IMR-90 (cell line): ENCODE measurements at regions not wholly inside any gene's neighbourhood (a gene's known extent, or its start where the extent isn't known, plus 50 kb on each side); places are given as distances from the start of the nearest gene placed in this dataset.

ENCODE experiments used
- ATAC-seq: fragments of 200-7000 bp; cut with Tn5 transposase; 2 replicates; pipeline ENCODE4 v1.9.1; 2020; ENCODE audit warnings: low read depth, mild to moderate bottlenecking, moderate library complexity
- BruUV-seq: library from RNA; stranded (reverse); fragments of 400-500 nt; replicated peaks from 2 replicates; lab custom pipeline; 2021; lab: Mats Ljungman, UMichigan
- CTCF ChIA-PET: fragments of 300-600 bp; formaldehyde crosslinking; extraction: SDS; loops from one replicate; lab custom pipeline; 2021; ENCODE audit warnings: antibody characterized with exemption; lab: Yijun Ruan, JAX
- POLR2A ChIA-PET: fragments of 300-600 bp; sonication (Branson Sonifier 250); formaldehyde crosslinking; loops from one replicate; lab custom pipeline; 2022; ENCODE audit warnings: antibody characterized with exemption; ENCODE audit not compliant: unreplicated experiment; lab: Charles Lee
- DNase-seq: peaks from one replicate; pipeline ENCODE4 v3.0.0; 2013
- H2AFZ ChIP-seq: replicated peaks from 2 replicates; pipeline ENCODE3; 2013; ENCODE audit warnings: low read length, mild to moderate bottlenecking; ENCODE audit not compliant: poor library complexity
- H2AK5ac ChIP-seq: 2 replicates; pipeline ENCODE4 v1.6.1; 2013; ENCODE audit warnings: low read depth, low read length, inconsistent platforms
- H2AK9ac ChIP-seq: replicated peaks from 2 replicates; pipeline ENCODE3; 2013; ENCODE audit warnings: mild to moderate bottlenecking, low read depth, low read length, moderate library complexity; ENCODE audit not compliant: poor library complexity
- H2BK120ac ChIP-seq: 2 replicates; pipeline ENCODE4 v1.6.1; 2013; ENCODE audit warnings: low read depth, low read length, inconsistent platforms
- H2BK15ac ChIP-seq: 3 replicates; pipeline ENCODE4 v1.6.1; 2013; ENCODE audit warnings: low read depth, low read length, inconsistent platforms
- H2BK20ac ChIP-seq: 2 replicates; pipeline ENCODE4 v1.6.1; 2013; ENCODE audit warnings: low read depth, mild to moderate bottlenecking, inconsistent platforms, low read length, moderate library complexity
- H2BK5ac ChIP-seq: 2 replicates; pipeline ENCODE4 v1.6.1; 2013; ENCODE audit warnings: mild to moderate bottlenecking, low read depth, low read length, inconsistent platforms; ENCODE audit not compliant: poor library complexity, severe bottlenecking
- H3K14ac ChIP-seq: replicated peaks from 2 replicates; pipeline ENCODE4 v1.6.1; 2013; ENCODE audit warnings: low read depth, low read length, inconsistent platforms
- H3K18ac ChIP-seq: 2 replicates; pipeline ENCODE4 v1.6.1; 2013; ENCODE audit warnings: low read depth, low read length, control low read depth
- H3K23ac ChIP-seq: 2 replicates; pipeline ENCODE4 v1.6.1; 2013; ENCODE audit warnings: low read depth, low read length, inconsistent platforms
- H3K27ac ChIP-seq: 2 replicates; pipeline ENCODE4 v1.5.1; 2013; ENCODE audit warnings: mild to moderate bottlenecking, control low read depth, low read length; ENCODE audit not compliant: insufficient read depth
- H3K27me3 ChIP-seq: 2 replicates; pipeline ENCODE4 v1.6.1; 2013; ENCODE audit warnings: low read length; ENCODE audit not compliant: control insufficient read depth, insufficient read depth
- H3K36me3 ChIP-seq: 2 replicates; pipeline ENCODE4 v1.6.1; 2013; ENCODE audit warnings: low read length, mixed read lengths; ENCODE audit not compliant: control insufficient read depth, insufficient read depth
- H3K4ac ChIP-seq: 2 replicates; pipeline ENCODE4 v1.6.1; 2013; ENCODE audit warnings: low read depth, low read length, inconsistent platforms
- H3K4me1 ChIP-seq: 2 replicates; pipeline ENCODE4 v1.6.1; 2013; ENCODE audit warnings: low read length, mixed read lengths; ENCODE audit not compliant: control insufficient read depth, insufficient read depth
- H3K4me2 ChIP-seq: 2 replicates; pipeline ENCODE4 v1.6.1; 2013; ENCODE audit warnings: low read depth, mild to moderate bottlenecking, control low read depth, low read length, moderate library complexity
- H3K4me3 ChIP-seq: 2 replicates; pipeline ENCODE4 v1.5.1; 2013; ENCODE audit warnings: low read depth, mild to moderate bottlenecking, control low read depth, low read length, moderate library complexity; ENCODE audit not compliant: insufficient read depth
- H3K56ac ChIP-seq: 2 replicates; pipeline ENCODE4 v1.6.1; 2013; ENCODE audit warnings: low read length, inconsistent platforms; ENCODE audit not compliant: insufficient read depth; ENCODE audit errors: extremely low read depth
- H3K79me1 ChIP-seq, 2 experiments: 2 replicates each; pipeline ENCODE4 v1.6.1; 2013; ENCODE audit warnings: low read length in 2 of 2, inconsistent platforms in 1 of 2, low read depth in 1 of 2
- H3K9ac ChIP-seq: 2 replicates; pipeline ENCODE4 v1.6.1; 2013; ENCODE audit warnings: low read depth, low read length, control low read depth
- H3K9me1 ChIP-seq: 2 replicates; pipeline ENCODE4 v1.6.1; 2013; ENCODE audit warnings: low read length, inconsistent platforms; ENCODE audit not compliant: insufficient read depth
- H3K9me3 ChIP-seq: 2 replicates; pipeline ENCODE4 v1.6.1; 2013; ENCODE audit warnings: low read length; ENCODE audit not compliant: control insufficient read depth, insufficient read depth
- H4K20me1 ChIP-seq: 2 replicates; pipeline ENCODE4 v1.6.1; 2013; ENCODE audit warnings: low read length, inconsistent platforms; ENCODE audit not compliant: insufficient read depth
- H4K5ac ChIP-seq: 2 replicates; pipeline ENCODE4 v1.6.1; 2013; ENCODE audit warnings: mild to moderate bottlenecking, low read depth, low read length, control low read depth
- H4K8ac ChIP-seq, 2 experiments: 2 replicates each; pipeline ENCODE4 v1.6.1; 2013; ENCODE audit warnings: low read depth in 2 of 2, low read length in 2 of 2, control low read depth in 1 of 2, inconsistent platforms in 1 of 2
- H4K91ac ChIP-seq: 2 replicates; pipeline ENCODE4 v1.6.1; 2013; ENCODE audit warnings: low read depth, low read length, inconsistent platforms; ENCODE audit not compliant: insufficient read depth
- FOS ChIP-seq: fragments of 150-350 bp; IDR thresholded peaks from 2 replicates; pipeline ENCODE4 v1.6.1; 2016; ENCODE audit warnings: low read depth, low read length
- MAZ ChIP-seq: IDR thresholded peaks from 2 replicates; pipeline ENCODE4 v1.6.1; 2012; ENCODE audit warnings: low read depth, mild to moderate bottlenecking, low read length, improper control_type of control experiment, moderate library complexity, borderline replicate concordance
- RCOR1 ChIP-seq: IDR thresholded peaks from 2 replicates; pipeline ENCODE4 v1.6.1; 2012; ENCODE audit warnings: mild to moderate bottlenecking, low read length, improper control_type of control experiment; ENCODE audit not compliant: insufficient replicate concordance
- RFX5 ChIP-seq: IDR thresholded peaks from 2 replicates; pipeline ENCODE4 v1.8.0; 2012; ENCODE audit warnings: low read depth, mild to moderate bottlenecking, low read length, moderate library complexity
- SMC3 ChIP-seq: fragments of 150-350 bp; IDR thresholded peaks from 2 replicates; pipeline ENCODE4 v1.6.1; 2016; ENCODE audit warnings: low read depth, mild to moderate bottlenecking, antibody characterized with exemption, low read length, moderate library complexity
- WGBS, 2 experiments: methylation state at CpG; one replicate each; pipeline versions ENCODE4 v1.1.5 to v1.1.7; 2013; ENCODE audit warnings: missing lambda C conversion rate in 2 of 2; ENCODE audit not compliant: insufficient read length in 1 of 2; ENCODE audit errors: extremely low coverage in 2 of 2; 5-methylcytosine and 5-hydroxymethylcytosine counted together
- dilution Hi-C: fragments of 300-500 bp; cut with HindIII; formaldehyde crosslinking; loops from one replicate; pipeline ENCODE4 v1.14.3; 2018; ENCODE audit warnings: low sequenced_read_pairs; ENCODE audit not compliant: unreplicated experiment
- in situ Hi-C: fragments of 300-500 bp; cut with MboI; formaldehyde crosslinking; loops from 3 replicates; pipeline ENCODE4 v1.14.3; 2019; ENCODE audit warnings: low sequenced_read_pairs, inconsistent platforms, mixed read lengths
- intact Hi-C: fragments of 100-400 bp; cut with micrococcal nuclease; formaldehyde crosslinking; loops from 2 replicates; pipeline ENCODE4 v1.10.0; 2022
- TF ChIP-seq, protein P1 (sequence below): fragments of 150-350 bp; IDR thresholded peaks from 2 replicates; pipeline ENCODE4 v1.6.1; 2016; ENCODE audit warnings: low read depth, mild to moderate bottlenecking, low read length, moderate library complexity, borderline replicate concordance

DNA sequence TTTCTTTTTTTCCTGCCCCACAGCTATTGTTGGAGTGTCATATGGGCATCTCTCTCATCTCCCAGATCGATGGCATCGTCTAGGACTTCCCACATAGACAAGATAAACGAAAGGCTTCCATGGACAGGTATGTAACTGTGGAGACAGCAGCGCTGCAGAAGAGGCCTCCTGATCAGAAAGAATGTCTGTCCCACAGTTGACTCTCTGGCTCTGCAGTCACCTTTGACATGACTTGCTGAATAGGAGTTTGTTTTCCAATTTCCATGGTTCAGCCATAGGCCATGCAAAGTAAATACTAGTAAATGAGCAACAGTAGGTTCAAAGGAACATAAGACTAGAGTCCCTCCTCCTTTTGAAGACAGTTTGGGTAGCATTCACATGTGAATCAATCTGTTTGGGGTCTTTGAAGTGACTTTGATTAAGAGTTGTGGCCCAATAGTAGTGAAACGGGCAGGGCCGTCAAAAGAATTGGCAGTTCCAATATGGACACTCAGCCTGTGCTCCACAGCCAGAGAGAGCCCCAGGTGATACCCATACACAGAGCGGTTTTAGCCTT, 134.7 kb upstream of the IFNGR1 start:
- Histone ChIP-seq H3K4me2 (no peak overlapping the region), H2BK120ac (no peak overlapping the region), H2BK20ac (no peak overlapping the region), H2AFZ (no peak overlapping the region), H3K9me3 (no peaks in the 10 kb centered on the region), H3K27ac (no peak overlapping the region), H3K36me3 (no peaks in the 10 kb centered on the region), H2BK15ac (no peak overlapping the region), H3K27me3 (peaks cover 11% of the 10 kb centered on the region), H3K9me1 (no peaks in the 10 kb centered on the region), H3K56ac (no peak overlapping the region), H4K5ac (no peak overlapping the region), H3K18ac (no peak overlapping the region), H2BK5ac (no peak overlapping the region), H2AK9ac (no peak overlapping the region), H3K4me1 (no peaks in the 10 kb centered on the region), H4K8ac (no peak overlapping the region), H3K4ac (no peak overlapping the region), H3K23ac (no peak overlapping the region), H4K91ac (no peak overlapping the region), H3K4me3 (no peak overlapping the region), H4K20me1 (no peaks in the 10 kb centered on the region), H3K9ac (no peak overlapping the region), H3K14ac (no peak overlapping the region), H2AK5ac (no peak overlapping the region), H3K79me1 (no peaks in the 10 kb centered on the region)
- dilution Hi-C loops, result no loop called here
- CTCF ChIA-PET, result no interaction called here
- no peak for DNase-seq
- POLR2A ChIA-PET, result no interaction called here
- WGBS, 2 experiments, result no CpG with 5 or more reads among the region's 7 CpGs
- in situ Hi-C loops, result no loop called here
- BruUV-seq, result no TSS peak
- intact Hi-C loops, result no loop called here
- no peak for ATAC-seq
- TF ChIP-seq MAZ, result no peak
- no peak for TF ChIP-seq FOS
- no peak for TF ChIP-seq SMC3
- TF ChIP-seq, protein P1, sequence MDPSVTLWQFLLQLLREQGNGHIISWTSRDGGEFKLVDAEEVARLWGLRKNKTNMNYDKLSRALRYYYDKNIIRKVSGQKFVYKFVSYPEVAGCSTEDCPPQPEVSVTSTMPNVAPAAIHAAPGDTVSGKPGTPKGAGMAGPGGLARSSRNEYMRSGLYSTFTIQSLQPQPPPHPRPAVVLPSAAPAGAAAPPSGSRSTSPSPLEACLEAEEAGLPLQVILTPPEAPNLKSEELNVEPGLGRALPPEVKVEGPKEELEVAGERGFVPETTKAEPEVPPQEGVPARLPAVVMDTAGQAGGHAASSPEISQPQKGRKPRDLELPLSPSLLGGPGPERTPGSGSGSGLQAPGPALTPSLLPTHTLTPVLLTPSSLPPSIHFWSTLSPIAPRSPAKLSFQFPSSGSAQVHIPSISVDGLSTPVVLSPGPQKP, result no peak
- no peak for TF ChIP-seq RFX5
- no peak for TF ChIP-seq RCOR1
